DMS153 (cell line): ENCODE measurements at regions not wholly inside any gene's neighbourhood (a gene's known extent, or its start where the extent isn't known, plus 50 kb on each side); places are given as distances from the start of the nearest gene placed in this dataset.
A peak's percentile ranks its signal among the peaks of the same experiment; 100 is the strongest.

ENCODE experiments used
- DNase-seq: peaks from one replicate; lab custom pipeline; 2025; lab: John Stamatoyannopoulos, UW

GRCh38 chr17:77746393-77746792, 212.1 kb upstream of the TNRC6C start:
- DNase-seq, result no peak

GRCh38 chr17:77746896-77747554, 211.5 kb upstream of the TNRC6C start:
- DNase-seq, result no peak

GRCh38 chr17:77748436-77748835, 210.1 kb upstream of the TNRC6C start:
- no peak for DNase-seq

- no peak for DNase-seq
These were observed 209.2 kb upstream of the TNRC6C start for GRCh38 chr17:77749321-77749751.

- no peak for DNase-seq
These were observed 208.5 kb upstream of the TNRC6C start for GRCh38 chr17:77749989-77750388.

- no peak for DNase-seq
These were observed 208.0 kb upstream of the TNRC6C start for GRCh38 chr17:77750427-77751043.

- DNase-seq, result no peak
These were observed 205.3 kb upstream of the TNRC6C start for GRCh38 chr17:77753246-77753645.

GRCh38 chr17:77753691-77754245, 204.7 kb upstream of the TNRC6C start:
- DNase-seq, result no peak

- DNase-seq, result no peak
These were observed 203.5 kb upstream of the TNRC6C start for GRCh38 chr17:77754956-77755355.

- DNase-seq, result no peak
These were observed 203.0 kb upstream of the TNRC6C start for GRCh38 chr17:77755410-77755963.

- DNase-seq, result no peak
These were observed 202.5 kb upstream of the TNRC6C start for GRCh38 chr17:77756028-77756427.

GRCh38 chr17:77756846-77757560, 201.5 kb upstream of the TNRC6C start:
- no peak for DNase-seq

GRCh38 chr17:77757561-77757898, 201.0 kb upstream of the TNRC6C start:
- DNase-seq, result no peak

- DNase-seq, result no peak
These were observed 195.5 kb upstream of the TNRC6C start for GRCh38 chr17:77763023-77763422.

- DNase-seq, result no peak
These were observed 194.9 kb upstream of the TNRC6C start for GRCh38 chr17:77763575-77763974.

- no peak for DNase-seq
These were observed 193.2 kb upstream of the TNRC6C start for GRCh38 chr17:77765292-77765691.

GRCh38 chr17:77767148-77767547, 191.4 kb upstream of the TNRC6C start:
- DNase-seq, result no peak

GRCh38 chr17:77768248-77768852, 190.2 kb upstream of the TNRC6C start:
- DNase-seq, result no peak

GRCh38 chr17:77769215-77769614, 189.3 kb upstream of the TNRC6C start:
- DNase-seq, result peak; percentile 55

GRCh38 chr17:77769762-77770161, 188.7 kb upstream of the TNRC6C start:
- DNase-seq, result no peak

GRCh38 chr17:77770331-77771105, 188.0 kb upstream of the TNRC6C start:
- DNase-seq, result no peak

- no peak for DNase-seq
These were observed 187.4 kb upstream of the TNRC6C start for GRCh38 chr17:77771145-77771544.
